Spleen (tissue), 11 donors: ENCODE measurements at regions not wholly inside any gene's neighbourhood (a gene's known extent, or its start where the extent isn't known, plus 50 kb on each side); places are given as distances from the start of the nearest gene placed in this dataset.

ENCODE experiments used
- DNase-seq: peaks from one replicate; pipeline ENCODE4 v3.0.0-alpha.2; 2020
- H3K27ac ChIP-seq, 8 donors: fragments of 200-600 bp; sonication (generic) in 7 of 8; 1 replicate in 4 of 8; 2 replicates in 4 of 8; pipeline versions ENCODE4 v1.5.0 to v1.8.0; 2016 to 2021; ENCODE audit warnings: inconsistent platforms in 4 of 8, mild to moderate bottlenecking in 4 of 8, moderate library complexity in 1 of 8
- H3K27me3 ChIP-seq, 7 donors: fragments of 200-600 bp; sonication (generic) in 6 of 7; replicated peaks in 1 of 7; 1 replicate in 4 of 7; 2 replicates in 3 of 7; pipeline versions ENCODE4 v1.5.0 to v1.8.0; 2016 to 2021; ENCODE audit warnings: inconsistent platforms in 3 of 7, mild to moderate bottlenecking in 1 of 7
- H3K36me3 ChIP-seq, 6 donors: fragments of 200-600 bp; sonication (generic) in 5 of 6; 1 replicate in 4 of 6; 2 replicates in 2 of 6; pipeline versions ENCODE4 v1.5.0 to v1.8.0; 2016 to 2021; ENCODE audit warnings: inconsistent platforms in 2 of 6
- H3K4me1 ChIP-seq, 6 donors: fragments of 200-600 bp; sonication (generic) in 5 of 6; 1 replicate in 3 of 6; 2 replicates in 3 of 6; pipeline versions ENCODE4 v1.5.0 to v1.8.0; 2016 to 2021; ENCODE audit warnings: inconsistent platforms in 3 of 6
- H3K4me3 ChIP-seq, 8 donors: fragments of 200-600 bp; sonication (generic) in 7 of 8; 1 replicate in 4 of 8; 2 replicates in 4 of 8; pipeline versions ENCODE4 v1.5.0 to v1.8.0; 2016 to 2021; ENCODE audit warnings: inconsistent platforms in 4 of 8, mild to moderate bottlenecking in 4 of 8, moderate library complexity in 2 of 8
- H3K9me3 ChIP-seq, 8 donors: fragments of 200-600 bp; sonication (generic) in 7 of 8; 1 replicate in 4 of 8; 2 replicates in 4 of 8; pipeline versions ENCODE4 v1.5.0 to v1.8.0; 2016 to 2021; ENCODE audit warnings: inconsistent platforms in 4 of 8
- CTCF ChIP-seq, 11 experiments: fragments of 200-600 bp in 7 of 11; fragments of 450-650 bp in 4 of 11; sonication (generic) in 4 of 11; IDR thresholded peaks in 8 of 11; conservative IDR thresholded peaks in 3 of 11; 1 replicate in 7 of 11; 2 replicates in 4 of 11; pipeline versions ENCODE4 v1.4.0 to v1.8.0; 2016 to 2021; ENCODE audit warnings: antibody characterized with exemption in 11 of 11, inconsistent platforms in 4 of 11, mild to moderate bottlenecking in 1 of 11
- POLR2A ChIP-seq, 3 donors: fragments of 450-650 bp; IDR thresholded peaks; one replicate each; pipeline ENCODE4 v1.5.1; 2017; ENCODE audit warnings: antibody characterized with exemption in 3 of 3, mild to moderate bottlenecking in 1 of 3
- POLR2AphosphoS5 ChIP-seq, 3 donors: sonication (generic); formaldehyde crosslinking; IDR thresholded peaks; one replicate each; pipeline ENCODE4 v1.5.1; 2017; ENCODE audit warnings: antibody characterized with exemption in 3 of 3
- WGBS, 5 donors: extraction: QIAGEN DNeasy Blood & Tissue Kit in 3 of 5; methylation state at CpG; one replicate each; pipeline versions ENCODE4 v1.1.5 to v1.1.7; 2013 to 2018; 5-methylcytosine and 5-hydroxymethylcytosine counted together
- intact Hi-C: fragments of 100-400 bp; cut with DNase I; formaldehyde crosslinking; loops from one replicate; pipeline ENCODE4 v1.15.0; 2023; ENCODE audit warnings: low total_unique reads
- donor health status: healthy with polysubstance abuse.
- donor health status: DM: no; HTN: no; CAD: no; lungs with moderate emphysema.
- donor health status: DM: no; HTN: no; CAD: no.
- donor health status: Bipolar disorder and iron deficiency.
- donor health status: healthy.
- donor health status: DM: no; HTN: no; CAD: no.
- donor health status: DM: yes; HTN: yes; CAD: no.

GRCh38 chr14:97903821-97904220, 1106.6 kb downstream of the VRK1 start:
- no peaks in the 10 kb centered on the region for H3K27me3 ChIP-seq
- no peaks in the 10 kb centered on the region for H3K36me3 ChIP-seq
- H3K4me1 ChIP-seq, result no peaks in the 10 kb centered on the region
- intact Hi-C loops, result no loop called here
- no peak for DNase-seq
- H3K9me3 ChIP-seq, result peaks cover 0 to 11% (median 2%) of the 10 kb centered on the region in 8 donors
- TF ChIP-seq POLR2A (IDR thresholded peaks at IDR 0.05) (no peak), CTCF (IDR thresholded peaks at IDR 0.05 in 8 of 11, conservative IDR thresholded peaks at IDR 0.05 in 3 of 11) (no peak), POLR2AphosphoS5 (IDR thresholded peaks at IDR 0.05) (no peak)
- 58 to 68% (median 60%) methylated on average over 3 of the region's 3 CpGs for WGBS, 5 donors
- H3K27ac ChIP-seq, result no peak overlapping the region
- H3K4me3 ChIP-seq, result no peak overlapping the region

- WGBS, 5 donors, result 35 to 57% (median 46%) methylated on average over 6 of the region's 6 CpGs
- Histone ChIP-seq H3K27me3 (no peaks in the 10 kb centered on the region), H3K36me3 (no peaks in the 10 kb centered on the region), H3K4me1 (no peaks in the 10 kb centered on the region), H3K9me3 (peaks cover 0 to 19% (median 5%) of the 10 kb centered on the region in 8 donors), H3K27ac (no peak overlapping the region), H3K4me3 (no peak overlapping the region)
- DNase-seq, result no peak
- intact Hi-C loops, result no loop called here
- TF ChIP-seq POLR2A (IDR thresholded peaks at IDR 0.05) (no peak), CTCF (IDR thresholded peaks at IDR 0.05 in 8 of 11, conservative IDR thresholded peaks at IDR 0.05 in 3 of 11) (no peak), POLR2AphosphoS5 (IDR thresholded peaks at IDR 0.05) (no peak)
Observed at GRCh38 chr14:97912217-97912616, 1115.0 kb downstream of the VRK1 start.

- TF ChIP-seq POLR2AphosphoS5 (IDR thresholded peaks at IDR 0.05) (no peak), CTCF (IDR thresholded peaks at IDR 0.05 in 8 of 11, conservative IDR thresholded peaks at IDR 0.05 in 3 of 11) (no peak), POLR2A (IDR thresholded peaks at IDR 0.05) (no peak)
- DNase-seq, result no peak
- no peaks in the 10 kb centered on the region for H3K36me3 ChIP-seq
Observed at GRCh38 chr14:97916100-97916499, 1118.9 kb downstream of the VRK1 start.

GRCh38 chr14:97916669-97917568, 1119.7 kb downstream of the VRK1 start:
- WGBS, 5 donors, result 75 to 88% (median 83%) methylated on average over 5 of the region's 5 CpGs
- no peak for TF ChIP-seq POLR2A (IDR thresholded peaks at IDR 0.05)
- no peak for TF ChIP-seq CTCF (IDR thresholded peaks at IDR 0.05 in 8 of 11, conservative IDR thresholded peaks at IDR 0.05 in 3 of 11)
- TF ChIP-seq POLR2AphosphoS5 (IDR thresholded peaks at IDR 0.05), result no peak
- Histone ChIP-seq H3K27ac (no peak overlapping the region), H3K4me1 (no peaks in the 10 kb centered on the region), H3K27me3 (no peaks in the 10 kb centered on the region), H3K36me3 (no peaks in the 10 kb centered on the region), H3K9me3 (peaks cover 0 to 3% (median 0%) of the 10 kb centered on the region in 8 donors), H3K4me3 (no peak overlapping the region)
- intact Hi-C loops, result no loop called here
- DNase-seq, result no peak

More at GRCh38 chr14:97916100-97916499, 1118.9 kb downstream of the VRK1 start:
- WGBS, 5 donors, result 80 to 100% (median 91%) methylated on average over 1 of the region's 1 CpG
- intact Hi-C loops, result no loop called here
- Histone ChIP-seq H3K4me3 (no peak overlapping the region), H3K4me1 (no peaks in the 10 kb centered on the region), H3K9me3 (peaks cover 0 to 3% (median 0%) of the 10 kb centered on the region in 8 donors), H3K27ac (no peak overlapping the region), H3K27me3 (no peaks in the 10 kb centered on the region)
